Posterior cingulate gyrus (tissue), 11 donors: ENCODE measurements at regions not wholly inside any gene's neighbourhood (a gene's known extent, or its start where the extent isn't known, plus 50 kb on each side); places are given as distances from the start of the nearest gene placed in this dataset.
"Not testable (repeated sequence)": the region's sequence is repeated elsewhere in the genome, so short reads cannot be mapped to it uniquely, and the experiment has no call there.

ENCODE experiments used
- DNase-seq, 10 donors: peaks; one replicate each; pipeline versions ENCODE4 v3.0.0 to v3.0.0-alpha.2; 2020 to 2021; ENCODE audit warnings: mixed read lengths in 3 of 10
- intact Hi-C: fragments of 100-400 bp; cut with DNase I; formaldehyde crosslinking; loops from one replicate; pipeline ENCODE4 v1.15.1; 2023

GRCh38 chr1:172717722-172718465 is 59.0 kb downstream of the FASLG start:
- intact Hi-C loops, result loop anchor here (5.0 to 10.0 kb wide), 2 partner anchors 103 to 266 kb away; no protein-coding TSS in a partner anchor
- DNase-seq, result no peak

DNA sequence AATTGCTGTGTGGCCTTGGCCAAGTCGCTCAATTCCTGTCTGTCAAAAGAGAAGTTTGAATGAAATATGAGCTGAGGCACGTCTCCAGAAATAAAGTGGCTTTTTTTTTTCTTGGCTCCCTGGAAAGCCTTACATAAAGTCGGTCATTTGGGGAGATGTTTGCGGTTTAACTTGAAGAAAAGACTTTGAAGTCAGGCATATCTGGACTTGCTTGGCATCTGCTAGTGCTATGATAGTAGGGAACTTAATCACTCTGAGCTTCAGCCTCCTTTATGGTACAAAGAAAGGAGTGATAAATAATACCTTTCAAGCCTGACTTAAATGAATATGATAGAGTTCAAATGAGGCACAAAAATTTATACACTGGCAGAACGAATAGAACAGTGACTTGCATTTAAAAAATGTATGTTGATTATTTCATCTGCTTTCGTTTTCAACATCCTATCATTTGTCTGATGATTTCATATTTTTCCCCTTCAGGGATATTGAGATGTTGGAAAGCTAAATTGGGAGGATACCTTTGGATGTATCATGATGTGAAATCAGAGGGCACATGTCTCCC is 60.2 kb downstream of the FASLG start:
- intact Hi-C loops, result loop anchor here (5.0 to 10.0 kb wide), 2 partner anchors 104 to 267 kb away; no protein-coding TSS in a partner anchor
- no peak for DNase-seq

GRCh38 chr1:172719694-172720138 is 60.8 kb downstream of the FASLG start:
- no peak for DNase-seq
- intact Hi-C loops, result loop anchor here (5.0 to 10.0 kb wide), 2 partner anchors 105 to 267 kb away; no protein-coding TSS in a partner anchor

DNA sequence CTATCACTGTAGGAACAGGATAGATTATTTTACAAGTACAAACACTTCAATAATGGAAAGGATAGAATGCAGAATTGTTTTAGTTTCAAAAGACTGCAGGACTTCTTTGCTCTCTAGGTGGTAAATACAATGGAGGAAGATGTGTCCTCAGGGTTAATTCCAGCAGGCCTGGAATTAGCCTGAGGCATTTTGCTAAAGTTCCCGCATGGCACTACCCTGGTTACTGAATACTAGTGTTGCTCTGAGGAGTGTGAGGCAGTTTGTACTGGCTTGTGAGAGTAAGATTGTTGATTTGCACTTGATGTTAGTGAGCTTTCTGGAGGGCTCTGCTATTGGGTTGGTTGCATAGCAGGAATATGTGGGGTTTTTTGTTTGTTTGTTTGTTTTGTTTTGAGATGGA is 61.4 kb downstream of the FASLG start:
- no peak for DNase-seq
- intact Hi-C loops, result no loop called here

- no peak for DNase-seq
- intact Hi-C loops, result no loop called here
Measured at GRCh38 chr1:172723251-172723650, 64.3 kb downstream of the FASLG start.

DNA sequence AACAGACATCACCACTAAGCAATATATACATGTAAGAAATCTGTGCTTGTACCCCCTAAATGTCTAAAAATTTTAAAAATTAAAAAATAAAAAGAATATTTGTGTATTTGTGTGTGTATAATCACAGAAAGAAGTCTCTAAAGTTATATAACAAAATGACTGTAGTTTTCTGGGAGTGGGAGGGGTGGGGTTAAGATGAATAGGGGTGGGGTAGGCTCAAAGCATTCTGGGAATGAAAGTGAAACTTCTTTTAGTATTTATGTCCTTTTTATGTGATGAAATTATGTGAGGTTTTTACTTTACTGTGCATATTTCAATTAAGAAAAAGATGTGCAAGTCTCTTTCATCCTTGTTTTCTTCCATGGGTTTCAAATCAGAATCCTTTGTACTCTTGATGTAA is 65.3 kb downstream of the FASLG start:
- intact Hi-C loops, result no loop called here
- DNase-seq, result no peak

- intact Hi-C loops, result no loop called here
Measured at GRCh38 chr1:172724765-172725613, 66.1 kb downstream of the FASLG start.

GRCh38 chr1:172726740-172727139 is 67.8 kb downstream of the FASLG start:
- no peak for DNase-seq
- intact Hi-C loops, result no loop called here

More at GRCh38 chr1:172724765-172725613, 66.1 kb downstream of the FASLG start:
- DNase-seq, result no peak

GRCh38 chr1:172727275-172727857 is 68.5 kb downstream of the FASLG start:
- no peak for DNase-seq
- intact Hi-C loops, result no loop called here

DNA sequence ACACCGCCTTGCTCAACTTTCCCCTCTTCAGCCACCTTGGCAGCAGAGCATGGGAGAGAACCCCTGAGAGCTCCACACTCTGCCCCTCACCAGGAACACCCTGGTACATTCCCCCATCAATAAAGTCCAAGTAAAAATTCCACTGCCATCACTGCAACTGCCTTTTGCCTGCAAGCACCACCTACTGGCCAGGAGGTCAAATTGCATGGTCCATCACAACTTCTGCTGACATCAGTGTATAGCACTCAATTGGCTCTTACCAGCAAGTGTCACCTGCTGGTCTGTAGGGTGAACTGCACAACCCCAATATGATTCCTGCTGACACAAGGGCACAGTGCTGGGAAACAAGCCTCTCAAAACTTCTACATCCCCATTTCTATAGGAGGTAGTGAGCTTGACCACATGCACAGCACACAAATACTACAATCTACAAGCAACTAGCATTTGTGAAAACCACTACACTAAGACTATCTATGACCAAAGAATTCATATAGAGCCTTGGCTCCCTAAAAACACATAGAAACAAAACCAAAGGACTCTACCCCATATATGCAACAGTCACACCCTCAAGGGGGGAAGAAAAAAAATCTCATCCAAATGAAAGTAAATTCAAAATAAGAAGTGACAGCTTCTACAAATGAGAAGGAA is 69.2 kb downstream of the FASLG start:
- intact Hi-C loops, result no loop called here
- no peak for DNase-seq

- DNase-seq, intact Hi-C loops: not testable (repeated sequence)
Measured at GRCh38 chr1:172728705-172729104, 69.8 kb downstream of the FASLG start.

- intact Hi-C loops, result no loop called here
- DNase-seq, result no peak
Measured at GRCh38 chr1:172732427-172732826, 73.5 kb downstream of the FASLG start.

- intact Hi-C loops, result no loop called here
- DNase-seq, result no peak
Measured at GRCh38 chr1:172733815-172734214, 74.9 kb downstream of the FASLG start.

DNA sequence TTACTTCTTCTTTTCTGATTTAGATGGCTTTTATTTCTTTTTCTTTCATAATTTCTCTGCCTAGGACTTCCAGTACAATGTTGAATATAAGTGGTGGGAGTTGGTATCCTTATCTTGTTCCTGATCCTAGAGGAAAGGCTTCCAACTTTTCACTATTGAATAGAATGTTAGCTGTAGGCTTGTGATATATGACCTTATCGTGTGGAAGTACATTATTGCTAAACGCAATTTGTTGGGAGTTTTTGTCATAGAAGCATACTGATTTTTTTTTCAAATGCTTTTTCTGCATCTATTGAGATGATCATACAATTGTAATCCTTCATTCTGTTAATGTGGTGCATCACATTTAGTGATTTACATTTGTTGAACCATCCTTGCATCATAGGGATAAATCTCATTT is 79.5 kb downstream of the FASLG start:
- DNase-seq, result no peak
- intact Hi-C loops, result no loop called here

- DNase-seq, result no peak
- intact Hi-C loops, result loop anchor here (10.0 kb wide), 1 partner anchor 682 kb away; no protein-coding TSS in a partner anchor
Measured at GRCh38 chr1:172742599-172743500, 83.9 kb downstream of the FASLG start.

DNA sequence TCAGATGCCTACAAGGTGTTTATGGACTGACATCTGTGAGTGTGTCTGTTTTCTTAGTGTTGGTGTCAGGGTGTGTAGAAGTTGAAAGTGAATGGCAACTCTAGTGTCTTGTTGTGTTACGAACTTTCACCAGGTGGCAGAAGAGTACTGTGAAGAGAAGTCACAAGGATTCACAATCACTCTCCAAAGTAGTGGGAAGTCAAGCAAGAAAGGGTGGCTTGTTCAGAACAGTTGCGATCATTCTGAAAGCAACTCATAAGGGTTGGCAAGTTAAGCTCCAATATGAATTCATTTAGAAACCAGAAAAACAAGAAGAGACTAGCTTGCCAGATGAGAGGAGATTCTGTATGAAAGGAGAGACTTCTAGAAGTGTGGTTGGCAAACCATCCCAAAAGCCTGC is 86.1 kb downstream of the FASLG start:
- DNase-seq, result no peak

DNA sequence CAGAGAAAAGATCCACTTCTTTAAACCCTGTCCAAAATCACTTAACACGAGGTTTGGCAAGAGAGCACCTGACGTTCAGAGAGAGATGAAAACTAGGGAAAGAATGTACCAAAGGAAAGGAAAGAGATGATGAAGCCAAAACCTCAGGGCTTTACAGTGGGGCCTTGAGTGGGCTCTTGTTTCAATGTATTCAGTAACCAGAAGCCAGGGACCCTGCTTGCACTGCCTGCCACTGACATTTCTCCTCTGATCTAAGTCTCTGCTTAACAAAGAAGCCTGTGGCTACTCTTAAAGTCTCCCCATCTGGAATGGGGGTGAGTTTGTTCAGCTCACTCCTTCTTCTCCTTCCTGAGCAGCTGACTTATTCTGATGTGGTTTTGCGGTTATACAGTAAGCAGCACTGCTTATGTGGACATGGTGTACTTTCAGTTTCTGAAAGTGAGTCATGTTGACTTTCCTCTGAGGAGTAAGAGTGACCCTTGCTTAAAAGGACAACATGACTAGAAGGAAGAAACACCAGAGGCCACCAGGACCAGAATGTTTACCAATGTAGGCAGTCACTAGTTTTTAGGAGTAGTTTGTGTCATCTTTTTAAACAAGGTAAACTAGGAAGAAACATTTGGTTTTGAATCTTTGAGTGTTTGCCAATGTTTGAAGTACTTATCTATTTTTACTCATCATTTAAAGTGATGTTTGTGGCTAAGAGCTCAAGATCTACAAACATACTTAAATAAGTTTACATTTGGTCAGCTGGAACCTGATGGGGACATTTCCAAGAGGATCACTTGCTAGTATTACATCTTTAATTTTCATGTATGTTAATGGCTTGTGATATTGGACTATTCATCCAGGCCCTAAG is 87.4 kb downstream of the FASLG start:
- intact Hi-C loops, result loop anchor here (10.0 kb wide), 1 partner anchor 678 kb away; no protein-coding TSS in a partner anchor
- no peak for DNase-seq

More for the DNA sequence above, 86.1 kb downstream of the FASLG start:
- intact Hi-C loops, result loop anchor here (2.0 to 10.0 kb wide), 2 partner anchors 458 to 680 kb away; no protein-coding TSS in a partner anchor

DNA sequence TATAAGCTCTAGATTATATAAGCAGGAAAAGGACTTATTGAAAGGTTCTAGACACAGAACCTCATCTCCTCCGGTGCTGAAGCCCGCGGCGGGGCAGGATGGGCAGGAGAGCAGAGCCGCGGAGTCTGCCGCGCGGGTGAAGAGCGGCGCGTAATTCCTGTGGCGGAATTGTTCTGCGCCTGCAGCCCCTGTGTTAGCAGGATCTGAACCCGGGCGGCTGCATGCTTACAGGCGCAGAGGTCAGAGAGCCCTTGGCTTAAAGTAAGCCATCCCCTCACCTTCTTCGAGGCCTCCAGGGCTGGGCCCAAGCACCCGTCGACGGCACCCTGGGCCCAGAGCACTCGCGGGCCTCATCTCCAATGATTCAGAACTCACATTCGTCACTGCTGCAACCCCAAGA is 89.3 kb downstream of the FASLG start:
- no peak for DNase-seq
- intact Hi-C loops, result loop anchor here (10.0 kb wide), 1 partner anchor 677 kb away; no protein-coding TSS in a partner anchor
